ENCODE measurements at regions not wholly inside any gene's neighbourhood (a gene's known extent, or its start where the extent isn't known, plus 50 kb on each side); places are given as distances from the start of the nearest gene placed in this dataset.

GRCh38 chr6:165848086-165848426 is 185.0 kb upstream of the PDE10A start:
- POLR2A ChIA-PET, result no interaction called here

GRCh38 chr6:165847407-165848085 is 184.5 kb upstream of the PDE10A start:
- CTCF ChIA-PET, result interaction anchor here (0.6 to 5.7 kb wide), 10 partner anchors 8 to 570 kb away, joined by 3 to 28 read pairs (median 4); no protein-coding TSS in a partner anchor
- TF ChIP-seq KLF8 (tag by site-specific recombination; IDR thresholded peaks at IDR 0.05), result no peak
- TF ChIP-seq TRIM28 (IDR thresholded peaks at IDR 0.05; ENCODE audit: borderline replicate concordance, low read length), result no peak; the same call in 1 of the 2 replicates
- TF ChIP-seq, protein P1, sequence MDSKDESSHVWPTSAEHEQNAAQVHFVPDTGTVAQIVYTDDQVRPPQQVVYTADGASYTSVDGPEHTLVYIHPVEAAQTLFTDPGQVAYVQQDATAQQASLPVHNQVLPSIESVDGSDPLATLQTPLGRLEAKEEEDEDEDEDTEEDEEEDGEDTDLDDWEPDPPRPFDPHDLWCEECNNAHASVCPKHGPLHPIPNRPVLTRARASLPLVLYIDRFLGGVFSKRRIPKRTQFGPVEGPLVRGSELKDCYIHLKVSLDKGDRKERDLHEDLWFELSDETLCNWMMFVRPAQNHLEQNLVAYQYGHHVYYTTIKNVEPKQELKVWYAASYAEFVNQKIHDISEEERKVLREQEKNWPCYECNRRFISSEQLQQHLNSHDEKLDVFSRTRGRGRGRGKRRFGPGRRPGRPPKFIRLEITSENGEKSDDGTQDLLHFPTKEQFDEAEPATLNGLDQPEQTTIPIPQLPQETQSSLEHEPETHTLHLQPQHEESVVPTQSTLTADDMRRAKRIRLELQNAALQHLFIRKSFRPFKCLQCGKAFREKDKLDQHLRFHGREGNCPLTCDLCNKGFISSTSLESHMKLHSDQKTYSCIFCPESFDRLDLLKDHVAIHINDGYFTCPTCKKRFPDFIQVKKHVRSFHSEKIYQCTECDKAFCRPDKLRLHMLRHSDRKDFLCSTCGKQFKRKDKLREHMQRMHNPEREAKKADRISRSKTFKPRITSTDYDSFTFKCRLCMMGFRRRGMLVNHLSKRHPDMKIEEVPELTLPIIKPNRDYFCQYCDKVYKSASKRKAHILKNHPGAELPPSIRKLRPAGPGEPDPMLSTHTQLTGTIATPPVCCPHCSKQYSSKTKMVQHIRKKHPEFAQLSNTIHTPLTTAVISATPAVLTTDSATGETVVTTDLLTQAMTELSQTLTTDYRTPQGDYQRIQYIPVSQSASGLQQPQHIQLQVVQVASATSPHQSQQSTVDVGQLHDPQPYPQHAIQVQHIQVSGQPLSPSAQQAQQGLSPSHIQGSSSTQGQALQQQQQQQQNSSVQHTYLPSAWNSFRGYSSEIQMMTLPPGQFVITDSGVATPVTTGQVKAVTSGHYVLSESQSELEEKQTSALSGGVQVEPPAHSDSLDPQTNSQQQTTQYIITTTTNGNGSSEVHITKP (tag by site-specific recombination; IDR thresholded peaks at IDR 0.05), result peak; percentile 29; the same call in 1 of the 2 replicates
- no peak for TF ChIP-seq ZNF16 (tag by site-specific recombination; IDR thresholded peaks at IDR 0.05; ENCODE audit: low read depth)
- no peak for TF ChIP-seq ZNF707 (tag by site-specific recombination; IDR thresholded peaks at IDR 0.05)
- TF ChIP-seq KLF16 (tag by site-specific recombination; IDR thresholded peaks at IDR 0.05), result 0 out of 2 replicates have a peak, but pooled peaks have one; percentile 18
- peak; percentile 75 for TF ChIP-seq SP7 (tag by site-specific recombination; IDR thresholded peaks at IDR 0.05)
- 0 out of 2 replicates have a peak, but pooled peaks have one; percentile 30 for TF ChIP-seq ZNF391 (tag by site-specific recombination; IDR thresholded peaks at IDR 0.05; ENCODE audit: borderline replicate concordance, low read depth)
- TF ChIP-seq SETDB1 (IDR thresholded peaks at IDR 0.05; ENCODE audit: insufficient read length, low read length), result peak; percentile 30
- TF ChIP-seq ZNF362 (tag by site-specific recombination; IDR thresholded peaks at IDR 0.05), result peak; percentile 89
- no peak for TF ChIP-seq PRDM1 (tag by site-specific recombination; IDR thresholded peaks at IDR 0.05)
- TF ChIP-seq FEZF1 (tag by site-specific recombination; IDR thresholded peaks at IDR 0.05), result 0 out of 2 replicates have a peak, but pooled peaks have one; percentile 19
- peak; percentile 97 for TF ChIP-seq ZNF629 (tag by site-specific recombination; IDR thresholded peaks at IDR 0.05)
- TF ChIP-seq ZNF488 (tag by site-specific recombination; IDR thresholded peaks at IDR 0.05), result no peak
- TF ChIP-seq WT1 (tag by site-specific recombination; IDR thresholded peaks at IDR 0.05), result peak; percentile 89
- no peak for TF ChIP-seq ZNF561 (tag by site-specific recombination; IDR thresholded peaks at IDR 0.05; ENCODE audit: borderline replicate concordance)
- TF ChIP-seq ZNF624 (tag by site-specific recombination; IDR thresholded peaks at IDR 0.05), result no peak
- no peak for TF ChIP-seq PBX3 (CRISPR knock-in tag; IDR thresholded peaks at IDR 0.05)
- TF ChIP-seq, protein P2, sequence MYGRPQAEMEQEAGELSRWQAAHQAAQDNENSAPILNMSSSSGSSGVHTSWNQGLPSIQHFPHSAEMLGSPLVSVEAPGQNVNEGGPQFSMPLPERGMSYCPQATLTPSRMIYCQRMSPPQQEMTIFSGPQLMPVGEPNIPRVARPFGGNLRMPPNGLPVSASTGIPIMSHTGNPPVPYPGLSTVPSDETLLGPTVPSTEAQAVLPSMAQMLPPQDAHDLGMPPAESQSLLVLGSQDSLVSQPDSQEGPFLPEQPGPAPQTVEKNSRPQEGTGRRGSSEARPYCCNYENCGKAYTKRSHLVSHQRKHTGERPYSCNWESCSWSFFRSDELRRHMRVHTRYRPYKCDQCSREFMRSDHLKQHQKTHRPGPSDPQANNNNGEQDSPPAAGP (tag by site-specific recombination; IDR thresholded peaks at IDR 0.05), result peak; percentile 51
- TF ChIP-seq, protein P3, sequence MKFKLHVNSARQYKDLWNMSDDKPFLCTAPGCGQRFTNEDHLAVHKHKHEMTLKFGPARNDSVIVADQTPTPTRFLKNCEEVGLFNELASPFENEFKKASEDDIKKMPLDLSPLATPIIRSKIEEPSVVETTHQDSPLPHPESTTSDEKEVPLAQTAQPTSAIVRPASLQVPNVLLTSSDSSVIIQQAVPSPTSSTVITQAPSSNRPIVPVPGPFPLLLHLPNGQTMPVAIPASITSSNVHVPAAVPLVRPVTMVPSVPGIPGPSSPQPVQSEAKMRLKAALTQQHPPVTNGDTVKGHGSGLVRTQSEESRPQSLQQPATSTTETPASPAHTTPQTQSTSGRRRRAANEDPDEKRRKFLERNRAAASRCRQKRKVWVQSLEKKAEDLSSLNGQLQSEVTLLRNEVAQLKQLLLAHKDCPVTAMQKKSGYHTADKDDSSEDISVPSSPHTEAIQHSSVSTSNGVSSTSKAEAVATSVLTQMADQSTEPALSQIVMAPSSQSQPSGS (tag by site-specific recombination; IDR thresholded peaks at IDR 0.05; ENCODE audit: low read depth), result peak; percentile 98

More at GRCh38 chr6:165848086-165848426, 185.0 kb upstream of the PDE10A start:
- H3K9me3 ChIP-seq (ENCODE audit: control insufficient read depth, insufficient read depth, low read depth, low read length), result no peaks in the 10 kb centered on the region
- peaks cover 19% of the 10 kb centered on the region for H3K4me1 ChIP-seq (ENCODE audit: control insufficient read depth, insufficient read depth, low read length)
- no peaks in the 10 kb centered on the region for H3K36me3 ChIP-seq (ENCODE audit: control insufficient read depth in 2 of 2, insufficient read depth in 1 of 2, low read length in 2 of 2)
- peak; percentile 53; the same call in 1 of the 2 replicates for TF ChIP-seq ZNF202 (tag by site-specific recombination; IDR thresholded peaks at IDR 0.05; ENCODE audit: borderline replicate concordance)
- no peak for TF ChIP-seq TRIM28 (IDR thresholded peaks at IDR 0.05; ENCODE audit: borderline replicate concordance, low read length)
- TF ChIP-seq, protein P4, sequence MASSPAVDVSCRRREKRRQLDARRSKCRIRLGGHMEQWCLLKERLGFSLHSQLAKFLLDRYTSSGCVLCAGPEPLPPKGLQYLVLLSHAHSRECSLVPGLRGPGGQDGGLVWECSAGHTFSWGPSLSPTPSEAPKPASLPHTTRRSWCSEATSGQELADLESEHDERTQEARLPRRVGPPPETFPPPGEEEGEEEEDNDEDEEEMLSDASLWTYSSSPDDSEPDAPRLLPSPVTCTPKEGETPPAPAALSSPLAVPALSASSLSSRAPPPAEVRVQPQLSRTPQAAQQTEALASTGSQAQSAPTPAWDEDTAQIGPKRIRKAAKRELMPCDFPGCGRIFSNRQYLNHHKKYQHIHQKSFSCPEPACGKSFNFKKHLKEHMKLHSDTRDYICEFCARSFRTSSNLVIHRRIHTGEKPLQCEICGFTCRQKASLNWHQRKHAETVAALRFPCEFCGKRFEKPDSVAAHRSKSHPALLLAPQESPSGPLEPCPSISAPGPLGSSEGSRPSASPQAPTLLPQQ (tag by site-specific recombination; IDR thresholded peaks at IDR 0.05), result no peak
- TF ChIP-seq ZNF660 (tag by site-specific recombination; IDR thresholded peaks at IDR 0.05), result no peak
- H3K4me3 ChIP-seq (ENCODE audit: low read depth, low read length), result no peak overlapping the region
- CTCF ChIA-PET, result interaction anchor here (0.6 to 5.7 kb wide), 8 partner anchors 9 to 408 kb away, joined by 3 to 28 read pairs (median 6); no protein-coding TSS in a partner anchor
- no peak overlapping the region for H3K27ac ChIP-seq (ENCODE audit: extremely low read depth, low read depth, low read length)

More at GRCh38 chr6:165847407-165848085, 184.5 kb upstream of the PDE10A start:
- POLR2A ChIA-PET, result no interaction called here
- no peak overlapping the region for H3K4me3 ChIP-seq (ENCODE audit: low read depth, low read length)
- no peak overlapping the region for H3K27ac ChIP-seq (ENCODE audit: extremely low read depth, low read depth, low read length)
- no peaks in the 10 kb centered on the region for H3K36me3 ChIP-seq (ENCODE audit: control insufficient read depth in 2 of 2, insufficient read depth in 1 of 2, low read length in 2 of 2)
- H3K9me3 ChIP-seq (ENCODE audit: control insufficient read depth, insufficient read depth, low read depth, low read length), result no peaks in the 10 kb centered on the region
- H3K4me1 ChIP-seq (ENCODE audit: control insufficient read depth, insufficient read depth, low read length), result peaks cover 19% of the 10 kb centered on the region

Data from HEK293 (cell line).